MM.1S (cell line): ENCODE measurements at regions not wholly inside any gene's neighbourhood (a gene's known extent, or its start where the extent isn't known, plus 50 kb on each side); places are given as distances from the start of the nearest gene placed in this dataset.

Experiments
- EZH2 ChIP-seq: fragments of 300-600 bp; sonication (generic); optimal IDR thresholded peaks from 2 replicates; pipeline ENCODE3; 2017; ENCODE audit warnings: low read depth, mild to moderate bottlenecking, antibody characterized with exemption, low read length, mixed read lengths
- EZH2phosphoT487 ChIP-seq: fragments of 300-600 bp; sonication (generic); IDR thresholded peaks from 2 replicates; pipeline ENCODE4 v1.6.1; 2018; ENCODE audit warnings: antibody characterized with exemption, low read length
- TF ChIP-seq, protein P1 (sequence below): fragments of 300-600 bp; sonication (generic); IDR thresholded peaks from 2 replicates; pipeline ENCODE4 v1.5.1; 2016; ENCODE audit warnings: antibody characterized with exemption, low read length, mixed read lengths

DNA sequence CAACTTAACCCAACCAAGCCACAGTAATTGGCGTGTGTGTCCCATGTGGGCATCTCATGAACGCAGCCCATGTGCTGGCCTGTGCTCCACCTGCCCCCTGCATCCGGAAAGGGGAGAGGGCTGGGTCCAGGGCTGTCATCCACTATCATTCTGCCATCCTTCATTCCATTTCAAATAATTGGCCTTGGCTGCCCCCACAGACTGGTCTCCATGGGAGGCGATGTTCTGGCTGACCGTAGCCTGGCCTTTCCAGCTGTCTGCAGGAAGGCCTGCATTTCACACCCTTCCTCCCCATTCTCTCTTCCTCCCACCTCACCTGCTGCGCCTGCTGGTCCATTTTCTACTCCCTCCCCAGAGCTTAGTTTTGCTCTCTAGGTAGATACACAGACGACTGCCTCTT lies 442.8 kb downstream of the COG6 start:
- TF ChIP-seq, protein P1, sequence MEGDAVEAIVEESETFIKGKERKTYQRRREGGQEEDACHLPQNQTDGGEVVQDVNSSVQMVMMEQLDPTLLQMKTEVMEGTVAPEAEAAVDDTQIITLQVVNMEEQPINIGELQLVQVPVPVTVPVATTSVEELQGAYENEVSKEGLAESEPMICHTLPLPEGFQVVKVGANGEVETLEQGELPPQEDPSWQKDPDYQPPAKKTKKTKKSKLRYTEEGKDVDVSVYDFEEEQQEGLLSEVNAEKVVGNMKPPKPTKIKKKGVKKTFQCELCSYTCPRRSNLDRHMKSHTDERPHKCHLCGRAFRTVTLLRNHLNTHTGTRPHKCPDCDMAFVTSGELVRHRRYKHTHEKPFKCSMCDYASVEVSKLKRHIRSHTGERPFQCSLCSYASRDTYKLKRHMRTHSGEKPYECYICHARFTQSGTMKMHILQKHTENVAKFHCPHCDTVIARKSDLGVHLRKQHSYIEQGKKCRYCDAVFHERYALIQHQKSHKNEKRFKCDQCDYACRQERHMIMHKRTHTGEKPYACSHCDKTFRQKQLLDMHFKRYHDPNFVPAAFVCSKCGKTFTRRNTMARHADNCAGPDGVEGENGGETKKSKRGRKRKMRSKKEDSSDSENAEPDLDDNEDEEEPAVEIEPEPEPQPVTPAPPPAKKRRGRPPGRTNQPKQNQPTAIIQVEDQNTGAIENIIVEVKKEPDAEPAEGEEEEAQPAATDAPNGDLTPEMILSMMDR = no peak
- TF ChIP-seq EZH2 (no peak), EZH2phosphoT487 (no peak)
